CD4-positive, alpha-beta T cell (primary cell): ENCODE measurements at regions not wholly inside any gene's neighbourhood (a gene's known extent, or its start where the extent isn't known, plus 50 kb on each side); places are given as distances from the start of the nearest gene placed in this dataset.

Experiments
- ATAC-seq: fragments of 200-7000 bp; cut with Tn5 transposase; one replicate; pipeline ENCODE4 v1.10.0; 2022; ENCODE audit warnings: mild to moderate bottlenecking; ENCODE audit not compliant: poor library complexity
- CTCF ChIA-PET: fragments of 350-600 bp; sonication (Branson Sonifier 250); formaldehyde crosslinking; loops from one replicate; lab custom pipeline; 2021; ENCODE audit warnings: antibody characterized with exemption, inconsistent platforms; lab: Charles Lee
- POLR2A ChIA-PET: fragments of 350-600 bp; sonication (Branson Sonifier 250); formaldehyde crosslinking; loops from one replicate; lab custom pipeline; 2021; ENCODE audit warnings: antibody characterized with exemption, inconsistent platforms; lab: Charles Lee
- DNase-seq, 14 experiments: peaks; one replicate each; pipeline ENCODE4 v3.0.0-alpha.2; 2013 to 2020; ENCODE audit warnings: mixed read lengths in 2 of 14
- H3K27ac ChIP-seq, 2 donors: one replicate each; pipeline versions ENCODE4 v1.5.1 to v1.7.0; 2013; ENCODE audit warnings: low read length in 2 of 2, low read depth in 1 of 2, mild to moderate bottlenecking in 1 of 2
- H3K27me3 ChIP-seq, 2 experiments: 1 replicate in 1 of 2; 2 replicates in 1 of 2; pipeline versions ENCODE4 v1.6.1 to v1.7.0; 2013; ENCODE audit warnings: low read length in 2 of 2, control low read depth in 1 of 2, mild to moderate bottlenecking in 1 of 2, moderate library complexity in 1 of 2; ENCODE audit not compliant: insufficient read depth in 2 of 2, control insufficient read depth in 1 of 2
- H3K36me3 ChIP-seq: one replicate; pipeline ENCODE4 v1.6.1; 2013; ENCODE audit warnings: low read length, control low read depth; ENCODE audit not compliant: insufficient read depth
- H3K4me1 ChIP-seq: one replicate; pipeline ENCODE4 v1.6.1; 2013; ENCODE audit warnings: low read length, control low read depth; ENCODE audit not compliant: insufficient read depth
- H3K4me3 ChIP-seq: one replicate; pipeline ENCODE4 v1.5.1; 2013; ENCODE audit warnings: mild to moderate bottlenecking, low read length, moderate library complexity
- H3K9me3 ChIP-seq, 2 experiments: 1 replicate in 1 of 2; 2 replicates in 1 of 2; pipeline versions ENCODE4 v1.6.1 to v1.7.0; 2013; ENCODE audit warnings: low read length in 2 of 2, mild to moderate bottlenecking in 2 of 2, control low read depth in 1 of 2, moderate library complexity in 1 of 2; ENCODE audit not compliant: control insufficient read depth in 1 of 2, insufficient read depth in 1 of 2
- H3K27ac Mint-ChIP-seq: one replicate; pipeline ENCODE4 v1.8.0; 2020; ENCODE audit warnings: mixed read lengths
- H3K27me3 Mint-ChIP-seq: one replicate; pipeline ENCODE4 v1.8.0; 2021; ENCODE audit warnings: mixed read lengths
- H3K36me3 Mint-ChIP-seq: one replicate; pipeline ENCODE4 v1.8.0; 2021; ENCODE audit warnings: low read depth, mixed read lengths
- H3K4me1 Mint-ChIP-seq: one replicate; pipeline ENCODE4 v1.8.0; 2021; ENCODE audit warnings: low read depth, mixed read lengths
- H3K4me3 Mint-ChIP-seq: one replicate; pipeline ENCODE4 v1.8.0; 2020; ENCODE audit warnings: mild to moderate bottlenecking, mixed read lengths
- H3K9me3 Mint-ChIP-seq: one replicate; pipeline ENCODE4 v1.8.0; 2020; ENCODE audit warnings: mixed read lengths
- intact Hi-C, 2 experiments: fragments of 100-400 bp; cut with DNase I in 1 of 2; cut with micrococcal nuclease in 1 of 2; formaldehyde crosslinking; loops; one replicate each; pipeline versions ENCODE4 v1.15.1 to v1.9.0; 2023 to 2025; cut with DNase I, micrococcal nuclease
- TF ChIP-seq, protein P1 (sequence below): fragments of 200-600 bp; IDR thresholded peaks from one replicate; pipeline ENCODE4 v1.8.0; 2022; ENCODE audit warnings: antibody characterized with exemption, mild to moderate bottlenecking

DNA sequence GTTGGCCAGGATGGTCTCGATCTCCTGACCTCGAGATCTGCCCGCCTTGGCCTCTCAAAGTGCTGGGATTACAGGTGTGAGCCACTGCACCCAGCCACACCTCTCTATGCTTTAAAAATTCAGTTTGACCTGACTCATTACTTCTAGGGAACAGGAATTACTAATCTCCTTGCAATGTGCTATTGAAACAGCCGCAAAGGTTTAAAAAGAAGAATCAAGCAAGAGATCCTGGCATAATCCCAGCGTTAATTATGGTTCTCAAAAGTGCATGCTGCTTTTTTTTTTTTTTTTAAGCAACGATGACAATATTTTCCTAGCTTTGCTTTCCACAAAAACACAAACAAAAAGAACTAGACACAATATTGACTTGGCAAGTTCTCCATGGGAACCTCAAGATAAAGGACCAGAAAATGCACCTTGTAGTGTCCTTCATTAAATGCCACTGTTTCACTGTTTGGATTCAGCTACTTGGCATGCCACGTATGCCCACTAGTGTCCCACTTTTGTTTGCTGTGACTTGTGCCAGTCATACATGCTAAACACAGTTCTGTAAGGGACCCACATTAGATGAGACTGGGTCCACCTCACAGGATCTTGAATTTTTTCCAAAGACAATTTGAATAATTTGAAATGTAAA is 112.6 kb upstream of the PPARGC1A start:
- H3K9me3 Mint-ChIP-seq = no peaks in the 10 kb centered on the region
- ATAC-seq (no peak), DNase-seq (no peak)
- H3K36me3 Mint-ChIP-seq = no peaks in the 10 kb centered on the region
- intact Hi-C loops = no loop called here
- peaks cover 0 to 3% of the 10 kb centered on the region in 2 experiments for H3K9me3 ChIP-seq
- H3K4me1 Mint-ChIP-seq = no peaks in the 10 kb centered on the region
- no peak overlapping the region for H3K27ac Mint-ChIP-seq
- no peak overlapping the region for H3K4me3 ChIP-seq
- no peak overlapping the region for H3K27ac ChIP-seq
- H3K27me3 Mint-ChIP-seq = no peaks in the 10 kb centered on the region
- ChIA-PET POLR2A (no interaction called here), CTCF (no interaction called here)
- no peaks in the 10 kb centered on the region for H3K36me3 ChIP-seq
- no peaks in the 10 kb centered on the region for H3K4me1 ChIP-seq
- no peaks in the 10 kb centered on the region for H3K27me3 ChIP-seq
- no peak overlapping the region for H3K4me3 Mint-ChIP-seq
- TF ChIP-seq, protein P1, sequence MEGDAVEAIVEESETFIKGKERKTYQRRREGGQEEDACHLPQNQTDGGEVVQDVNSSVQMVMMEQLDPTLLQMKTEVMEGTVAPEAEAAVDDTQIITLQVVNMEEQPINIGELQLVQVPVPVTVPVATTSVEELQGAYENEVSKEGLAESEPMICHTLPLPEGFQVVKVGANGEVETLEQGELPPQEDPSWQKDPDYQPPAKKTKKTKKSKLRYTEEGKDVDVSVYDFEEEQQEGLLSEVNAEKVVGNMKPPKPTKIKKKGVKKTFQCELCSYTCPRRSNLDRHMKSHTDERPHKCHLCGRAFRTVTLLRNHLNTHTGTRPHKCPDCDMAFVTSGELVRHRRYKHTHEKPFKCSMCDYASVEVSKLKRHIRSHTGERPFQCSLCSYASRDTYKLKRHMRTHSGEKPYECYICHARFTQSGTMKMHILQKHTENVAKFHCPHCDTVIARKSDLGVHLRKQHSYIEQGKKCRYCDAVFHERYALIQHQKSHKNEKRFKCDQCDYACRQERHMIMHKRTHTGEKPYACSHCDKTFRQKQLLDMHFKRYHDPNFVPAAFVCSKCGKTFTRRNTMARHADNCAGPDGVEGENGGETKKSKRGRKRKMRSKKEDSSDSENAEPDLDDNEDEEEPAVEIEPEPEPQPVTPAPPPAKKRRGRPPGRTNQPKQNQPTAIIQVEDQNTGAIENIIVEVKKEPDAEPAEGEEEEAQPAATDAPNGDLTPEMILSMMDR = no peak

DNA sequence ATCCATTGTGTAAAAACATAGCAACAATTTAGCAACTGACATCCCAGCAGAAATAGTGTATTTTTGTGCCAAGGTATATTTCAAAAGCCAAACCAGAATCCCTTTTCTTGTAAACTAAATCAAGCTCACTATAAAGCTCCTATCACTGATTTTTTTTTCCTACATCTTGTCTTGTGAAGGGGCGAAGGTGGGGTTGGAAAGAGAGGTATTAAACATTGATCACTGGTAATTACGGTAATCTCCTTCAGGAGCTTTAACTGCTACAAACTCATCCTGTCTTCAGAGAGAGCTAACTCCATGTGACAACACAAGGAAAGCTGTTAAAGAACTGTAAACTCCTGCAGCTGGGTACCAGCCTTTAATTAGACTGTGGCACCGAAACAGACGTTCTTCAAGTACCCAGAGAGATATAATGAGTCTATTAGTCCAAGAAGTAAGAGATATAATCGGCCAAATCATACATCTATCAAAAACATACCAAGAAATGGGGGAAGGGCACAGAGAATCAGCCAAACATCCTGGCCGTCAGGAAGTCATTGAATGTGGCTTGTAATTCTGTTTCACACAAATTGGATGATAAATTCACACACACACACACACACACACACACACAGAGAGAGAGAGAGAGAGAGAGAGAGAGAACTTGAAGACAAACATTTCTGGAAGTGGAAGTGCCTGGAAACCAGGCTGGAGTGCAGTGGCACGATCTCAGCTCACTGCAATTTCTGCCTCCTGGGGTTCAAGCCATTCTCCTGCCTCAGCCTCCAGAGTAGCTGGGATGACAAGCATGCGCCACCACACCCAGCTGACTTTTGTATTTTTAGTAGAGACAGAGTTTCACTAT is 111.9 kb upstream of the PPARGC1A start:
- Histone ChIP-seq H3K4me1 (no peaks in the 10 kb centered on the region), H3K36me3 (no peaks in the 10 kb centered on the region), H3K27me3 (no peaks in the 10 kb centered on the region), H3K9me3 (peaks cover 0 to 3% of the 10 kb centered on the region in 2 experiments), H3K27ac (no peak overlapping the region), H3K4me3 (no peak overlapping the region)
- intact Hi-C loops = no loop called here
- DNase-seq (no peak), ATAC-seq (no peak)
- H3K4me1 Mint-ChIP-seq = no peaks in the 10 kb centered on the region
- POLR2A ChIA-PET = no interaction called here
- no peaks in the 10 kb centered on the region for H3K27me3 Mint-ChIP-seq
- TF ChIP-seq, protein P1 = no peak
- no peaks in the 10 kb centered on the region for H3K36me3 Mint-ChIP-seq
- H3K9me3 Mint-ChIP-seq = no peaks in the 10 kb centered on the region
- H3K4me3 Mint-ChIP-seq = no peak overlapping the region
- no peak overlapping the region for H3K27ac Mint-ChIP-seq
- CTCF ChIA-PET = no interaction called here

DNA sequence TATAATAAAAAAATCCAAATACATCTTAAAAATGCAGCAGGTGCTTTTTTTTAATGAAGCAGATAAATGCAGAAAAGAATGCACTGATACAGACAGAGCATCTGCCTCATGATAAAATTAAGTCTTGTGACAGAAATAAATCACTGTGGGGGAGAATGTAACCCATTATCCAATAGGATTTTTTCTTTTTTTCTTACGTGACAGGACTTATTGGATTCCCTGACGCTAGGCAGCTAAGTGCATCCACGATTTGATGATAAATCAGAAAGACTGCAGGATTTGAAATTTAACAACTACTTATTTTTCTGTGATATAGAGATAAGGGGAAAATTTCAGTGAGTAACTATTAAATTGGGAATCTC is 110.6 kb upstream of the PPARGC1A start:
- TF ChIP-seq, protein P1 = no peak
- H3K36me3 Mint-ChIP-seq = no peaks in the 10 kb centered on the region
- ATAC-seq (no peak), DNase-seq (no peak)
- H3K27me3 Mint-ChIP-seq = no peaks in the 10 kb centered on the region
- no peaks in the 10 kb centered on the region for H3K4me1 Mint-ChIP-seq
- Histone ChIP-seq H3K4me1 (no peaks in the 10 kb centered on the region), H3K4me3 (no peak overlapping the region), H3K27me3 (no peaks in the 10 kb centered on the region), H3K9me3 (peaks cover 0 to 3% of the 10 kb centered on the region in 2 experiments), H3K27ac (no peak overlapping the region), H3K36me3 (no peaks in the 10 kb centered on the region)
- POLR2A ChIA-PET = no interaction called here
- H3K9me3 Mint-ChIP-seq = no peaks in the 10 kb centered on the region
- CTCF ChIA-PET = no interaction called here
- intact Hi-C loops = no loop called here
- H3K27ac Mint-ChIP-seq = no peak overlapping the region
- H3K4me3 Mint-ChIP-seq = no peak overlapping the region
